Keratinocyte (primary cell): ENCODE measurements at regions not wholly inside any gene's neighbourhood (a gene's known extent, or its start where the extent isn't known, plus 50 kb on each side); places are given as distances from the start of the nearest gene placed in this dataset.
"Not testable (repeated sequence)": the region's sequence is repeated elsewhere in the genome, so short reads cannot be mapped to it uniquely, and the experiment has no call there.

Experiments used
- DNase-seq: peaks from one replicate; pipeline ENCODE4 v3.0.0-alpha.2; 2011; ENCODE audit warnings: low read depth, missing footprints, low spot score
- FAIRE-seq: peaks from 2 replicates; lab custom pipeline; 2011; peaks lifted over from hg19 to GRCh38; lab: Jason Lieb, UNC
- H2AFZ ChIP-seq: 2 replicates; pipeline ENCODE4 v1.6.0; 2012; ENCODE audit warnings: low read length, control low read depth, inconsistent platforms; ENCODE audit not compliant: control insufficient read depth
- H3K27ac ChIP-seq: 2 replicates; pipeline ENCODE4 v1.5.1; 2011; ENCODE audit warnings: low read length; ENCODE audit not compliant: control insufficient read depth, insufficient read depth
- H3K27me3 ChIP-seq: 3 replicates; pipeline ENCODE4 v1.6.0; 2011; ENCODE audit warnings: low read length; ENCODE audit not compliant: control insufficient read depth, insufficient read depth; ENCODE audit errors: extremely low read depth
- H3K36me3 ChIP-seq, 2 experiments: 2 replicates in 1 of 2; 3 replicates in 1 of 2; pipeline ENCODE4 v1.5.1; 2011; ENCODE audit warnings: low read length in 2 of 2, mild to moderate bottlenecking in 1 of 2; ENCODE audit not compliant: control insufficient read depth in 2 of 2, insufficient read depth in 2 of 2; ENCODE audit errors: extremely low read depth in 1 of 2
- H3K4me1 ChIP-seq: 3 replicates; pipeline ENCODE4 v1.5.1; 2011; ENCODE audit warnings: low read length; ENCODE audit not compliant: control insufficient read depth, insufficient read depth; ENCODE audit errors: extremely low read depth
- H3K4me2 ChIP-seq: 3 replicates; pipeline ENCODE4 v1.6.0; 2011; ENCODE audit warnings: low read depth, low read length; ENCODE audit not compliant: control insufficient read depth, insufficient read depth; ENCODE audit errors: extremely low read depth
- H3K4me3 ChIP-seq, 3 experiments: fragments of 200-600 bp in 1 of 3; sonication (generic) in 1 of 3; 2 replicates in 2 of 3; 3 replicates in 1 of 3; pipeline ENCODE4 v1.5.1; 2011 to 2016; ENCODE audit warnings: low read length in 3 of 3, mild to moderate bottlenecking in 3 of 3, control low read depth in 2 of 3, inconsistent platforms in 1 of 3, low read depth in 1 of 3, mixed read lengths in 1 of 3, mixed run types in 1 of 3, moderate library complexity in 1 of 3; ENCODE audit not compliant: control insufficient read depth in 2 of 3, insufficient read depth in 2 of 3; ENCODE audit errors: extremely low read depth in 1 of 3
- H3K79me2 ChIP-seq: 2 replicates; pipeline ENCODE4 v1.6.0; 2012; ENCODE audit warnings: low read length; ENCODE audit not compliant: control insufficient read depth, insufficient read depth
- H3K9ac ChIP-seq: 3 replicates; pipeline ENCODE4 v1.6.0; 2011; ENCODE audit warnings: low read length; ENCODE audit not compliant: control insufficient read depth, insufficient read depth; ENCODE audit errors: extremely low read depth
- H3K9me1 ChIP-seq: 3 replicates; pipeline ENCODE4 v1.6.0; 2011; ENCODE audit warnings: low read length; ENCODE audit not compliant: control insufficient read depth, insufficient read depth; ENCODE audit errors: extremely low read depth
- H3K9me3 ChIP-seq: 2 replicates; pipeline ENCODE4 v1.5.1; 2012; ENCODE audit warnings: low read depth, low read length; ENCODE audit not compliant: control insufficient read depth
- H4K20me1 ChIP-seq: 3 replicates; pipeline ENCODE4 v1.6.0; 2011; ENCODE audit warnings: low read length; ENCODE audit not compliant: control insufficient read depth, insufficient read depth; ENCODE audit errors: extremely low read depth
- EZH2 ChIP-seq: IDR thresholded peaks from one replicate; pipeline ENCODE4 v1.6.1; 2012; ENCODE audit warnings: inconsistent platforms, mild to moderate bottlenecking, low read length, moderate library complexity
- dilution Hi-C: fragments of 300-500 bp; cut with MboI; formaldehyde crosslinking; loops from one replicate; pipeline ENCODE4 v1.7.0; 2020; ENCODE audit warnings: low sequenced_read_pairs; ENCODE audit not compliant: extremely low pct_ligation_motif_present
- TF ChIP-seq, protein P1 (sequence below), 3 experiments: IDR thresholded peaks in 1 of 3; conservative IDR thresholded peaks in 1 of 3; optimal IDR thresholded peaks in 1 of 3; 2 replicates in 2 of 3; 3 replicates in 1 of 3; pipeline versions ENCODE3 to v1.5.1; 2011; ENCODE audit warnings: low read length in 3 of 3, mild to moderate bottlenecking in 3 of 3, moderate library complexity in 2 of 3, control low read depth in 1 of 3, inconsistent platforms in 1 of 3; ENCODE audit not compliant: insufficient read depth in 2 of 3; ENCODE audit errors: extremely low read depth in 1 of 3

- no peaks in the 10 kb centered on the region for H3K9me1 ChIP-seq
- FAIRE-seq (peak; percentile 20), DNase-seq (no peak)
- no peak overlapping the region for H3K9ac ChIP-seq
- no peaks in the 10 kb centered on the region for H3K27me3 ChIP-seq
- no peak overlapping the region for H3K27ac ChIP-seq
- H3K9me3 ChIP-seq: no peaks in the 10 kb centered on the region
- H4K20me1 ChIP-seq: no peaks in the 10 kb centered on the region
- no peak overlapping the region for H2AFZ ChIP-seq
- dilution Hi-C loops: no loop called here
- H3K79me2 ChIP-seq: no peaks in the 10 kb centered on the region
- no peak for TF ChIP-seq EZH2
- TF ChIP-seq, protein P1, sequence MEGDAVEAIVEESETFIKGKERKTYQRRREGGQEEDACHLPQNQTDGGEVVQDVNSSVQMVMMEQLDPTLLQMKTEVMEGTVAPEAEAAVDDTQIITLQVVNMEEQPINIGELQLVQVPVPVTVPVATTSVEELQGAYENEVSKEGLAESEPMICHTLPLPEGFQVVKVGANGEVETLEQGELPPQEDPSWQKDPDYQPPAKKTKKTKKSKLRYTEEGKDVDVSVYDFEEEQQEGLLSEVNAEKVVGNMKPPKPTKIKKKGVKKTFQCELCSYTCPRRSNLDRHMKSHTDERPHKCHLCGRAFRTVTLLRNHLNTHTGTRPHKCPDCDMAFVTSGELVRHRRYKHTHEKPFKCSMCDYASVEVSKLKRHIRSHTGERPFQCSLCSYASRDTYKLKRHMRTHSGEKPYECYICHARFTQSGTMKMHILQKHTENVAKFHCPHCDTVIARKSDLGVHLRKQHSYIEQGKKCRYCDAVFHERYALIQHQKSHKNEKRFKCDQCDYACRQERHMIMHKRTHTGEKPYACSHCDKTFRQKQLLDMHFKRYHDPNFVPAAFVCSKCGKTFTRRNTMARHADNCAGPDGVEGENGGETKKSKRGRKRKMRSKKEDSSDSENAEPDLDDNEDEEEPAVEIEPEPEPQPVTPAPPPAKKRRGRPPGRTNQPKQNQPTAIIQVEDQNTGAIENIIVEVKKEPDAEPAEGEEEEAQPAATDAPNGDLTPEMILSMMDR (optimal IDR thresholded peaks at IDR 0.05 in 1 of 3, IDR thresholded peaks at IDR 0.05 in 1 of 3, conservative IDR thresholded peaks at IDR 0.05 in 1 of 3; ENCODE audit: extremely low read depth in 1 of 3, insufficient read depth in 2 of 3, low read length in 3 of 3): no peak
- no peaks in the 10 kb centered on the region for H3K36me3 ChIP-seq
- no peak overlapping the region for H3K4me2 ChIP-seq
- H3K4me1 ChIP-seq: no peaks in the 10 kb centered on the region
- no peak overlapping the region for H3K4me3 ChIP-seq
Measured at GRCh38 chr15:81880833-81881232, 165.0 kb downstream of the MEX3B start.

DNA sequence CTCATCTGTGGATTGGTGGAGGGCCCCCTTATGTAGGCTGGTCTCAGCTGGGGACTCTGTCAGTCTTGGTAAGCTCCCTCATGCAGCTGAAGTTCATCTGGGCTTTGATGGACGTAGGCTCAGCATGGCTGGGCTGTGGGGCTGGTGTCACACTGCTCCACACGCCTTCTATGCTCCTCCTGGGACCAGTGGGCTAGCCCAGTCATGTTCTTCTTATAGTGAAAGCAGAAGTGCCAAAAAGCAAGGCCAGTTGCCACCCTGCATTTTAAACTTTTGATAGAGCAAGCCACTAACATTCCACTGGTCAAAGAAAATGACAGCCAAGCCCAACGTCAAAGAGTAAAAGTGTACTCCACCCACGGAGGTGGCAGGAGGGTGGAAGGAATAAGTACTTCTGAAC lies 165.5 kb downstream of the MEX3B start:
- TF ChIP-seq, protein P1 (optimal IDR thresholded peaks at IDR 0.05 in 1 of 3, IDR thresholded peaks at IDR 0.05 in 1 of 3, conservative IDR thresholded peaks at IDR 0.05 in 1 of 3; ENCODE audit: extremely low read depth in 1 of 3, insufficient read depth in 2 of 3, low read length in 3 of 3): no peak
- no peak for TF ChIP-seq EZH2

DNA sequence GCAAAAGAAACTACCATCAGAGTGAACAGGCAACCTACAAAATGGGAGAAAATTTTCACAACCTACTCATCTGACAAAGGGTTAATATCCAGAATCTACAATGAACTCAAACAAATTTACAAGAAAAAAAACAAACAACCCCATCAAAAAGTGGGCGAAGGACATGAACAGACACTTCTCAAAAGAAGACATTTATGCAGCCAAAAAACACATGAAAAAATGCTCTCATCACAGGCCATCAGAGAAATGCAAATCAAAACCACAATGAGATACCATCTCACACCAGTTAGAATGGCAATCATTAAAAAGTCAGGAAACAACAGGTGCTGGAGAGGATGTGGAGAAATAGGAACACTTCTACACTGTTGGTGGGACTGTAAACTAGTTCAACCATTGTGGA lies 170.1 kb downstream of the MEX3B start:
- H3K27me3 ChIP-seq, H3K9me1 ChIP-seq, dilution Hi-C loops, FAIRE-seq, H3K79me2 ChIP-seq, H3K9ac ChIP-seq, H3K4me2 ChIP-seq, DNase-seq, H3K9me3 ChIP-seq, H2AFZ ChIP-seq, H3K36me3 ChIP-seq, H4K20me1 ChIP-seq, H3K4me3 ChIP-seq, H3K27ac ChIP-seq, H3K4me1 ChIP-seq: not testable (repeated sequence)

More for the DNA sequence above, 165.5 kb downstream of the MEX3B start:
- Histone ChIP-seq H4K20me1 (no peaks in the 10 kb centered on the region), H2AFZ (peak overlapping the region; percentile 15), H3K4me2 (no peak overlapping the region), H3K9me1 (no peaks in the 10 kb centered on the region), H3K9ac (no peak overlapping the region), H3K9me3 (no peaks in the 10 kb centered on the region), H3K79me2 (no peaks in the 10 kb centered on the region), H3K36me3 (no peaks in the 10 kb centered on the region), H3K27me3 (no peaks in the 10 kb centered on the region), H3K4me1 (no peaks in the 10 kb centered on the region), H3K4me3 (no peak overlapping the region), H3K27ac (no peak overlapping the region)
- dilution Hi-C loops: no loop called here
- DNase-seq: no peak
- no peak for FAIRE-seq

DNA sequence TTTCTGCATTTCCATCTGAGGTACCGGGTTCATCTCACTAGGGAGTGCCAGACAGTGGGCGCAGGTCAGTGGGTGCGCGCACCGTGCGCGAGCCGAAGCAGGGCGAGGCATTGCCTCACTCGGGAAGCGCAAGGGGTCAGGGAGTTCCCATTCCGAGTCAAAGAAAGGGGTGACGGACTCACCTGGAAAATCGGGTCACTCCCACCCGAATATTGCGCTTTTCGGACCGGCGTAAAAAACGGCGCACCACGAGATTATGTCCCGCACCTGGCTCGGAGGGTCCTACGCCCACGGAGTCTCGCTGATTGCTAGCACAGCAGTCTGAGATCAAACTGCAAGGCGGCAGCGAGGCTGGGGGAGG lies 175.1 kb downstream of the MEX3B start:
- H3K9me3 ChIP-seq, H3K4me1 ChIP-seq, H3K9ac ChIP-seq, H3K36me3 ChIP-seq, H2AFZ ChIP-seq, H3K9me1 ChIP-seq, H3K27ac ChIP-seq, H3K27me3 ChIP-seq, H4K20me1 ChIP-seq, H3K79me2 ChIP-seq, H3K4me3 ChIP-seq, H3K4me2 ChIP-seq, FAIRE-seq, dilution Hi-C loops, DNase-seq: not testable (repeated sequence)
